ENCODE measurements at regions not wholly inside any gene's neighbourhood (a gene's known extent, or its start where the extent isn't known, plus 50 kb on each side); places are given as distances from the start of the nearest gene placed in this dataset.

DNA sequence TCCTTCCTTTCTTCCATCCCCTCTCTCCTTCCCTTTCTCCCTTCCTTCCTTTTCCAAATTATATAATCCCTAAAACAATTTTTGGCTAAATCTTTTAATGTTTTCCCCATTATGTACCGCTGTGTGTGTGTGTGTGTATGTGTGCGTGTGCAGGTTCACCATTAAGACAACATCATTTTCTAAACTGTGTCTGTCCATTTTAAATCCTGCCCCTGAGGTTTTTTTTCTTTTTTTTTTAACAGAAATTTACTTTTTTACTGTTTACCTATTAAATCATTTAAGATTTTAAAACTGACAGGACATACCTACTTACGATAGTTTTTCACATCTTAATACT lies 366.3 kb upstream of the EPHA7 start:
- no peak overlapping the region for H3K4me2 ChIP-seq (ENCODE audit: low read depth, low read length)
- ChIA-PET POLR2A (no interaction called here), CTCF (ENCODE audit: low intra/inter-chr PET ratio, low total read pairs) (no interaction called here)
- no peak overlapping the region for H3K27ac ChIP-seq (ENCODE audit: extremely low read length, insufficient read depth, low read length)
- WGBS (ENCODE audit: low lambda C conversion rate) = 24% methylated on average over 3 of the region's 3 CpGs
- no peak overlapping the region for H2AFZ ChIP-seq (ENCODE audit: low read length)
- no peaks in the 10 kb centered on the region for H3K79me2 ChIP-seq (ENCODE audit: insufficient read depth, low read length)
- no peak for FAIRE-seq
- BruUV-seq (replicated peaks) = no TSS peak
- no peak overlapping the region for H3K9ac ChIP-seq (ENCODE audit: insufficient read depth, low read depth, low read length)
- no peak for DNase-seq (ENCODE audit: low spot score)
- H3K4me3 ChIP-seq (replicated peaks in 1 of 3; ENCODE audit: insufficient read depth in 1 of 3, low read depth in 2 of 3, low read length in 3 of 3) = no peak overlapping the region
- H3K4me1 ChIP-seq (ENCODE audit: insufficient read depth, low read length) = no peaks in the 10 kb centered on the region
- ATAC-seq = no peak
- in situ Hi-C loops (cut with HindIII; ENCODE audit: extremely low pct_ligation_motif_present, low pct_unique_long_range_greater_than_20kb) (no loop called here), intact Hi-C loops (cut with micrococcal nuclease; ENCODE audit: unreplicated experiment) (no loop called here)
- no peaks in the 10 kb centered on the region for H4K20me1 ChIP-seq (ENCODE audit: insufficient read depth, low read length)
- no peaks in the 10 kb centered on the region for H3K27me3 ChIP-seq (ENCODE audit: control insufficient read depth in 1 of 2, insufficient read depth in 2 of 2, low read length in 2 of 2)
- no peaks in the 10 kb centered on the region for H3K9me3 ChIP-seq (ENCODE audit: low read length)
- no peaks in the 10 kb centered on the region for H3K36me3 ChIP-seq (replicated peaks in 1 of 2; ENCODE audit: control insufficient read depth in 1 of 2, insufficient read depth in 2 of 2, low read length in 2 of 2)
- TF ChIP-seq ETS1 (CRISPR knock-in tag; IDR thresholded peaks at IDR 0.05) (no peak), MAFF (IDR thresholded peaks at IDR 0.05; ENCODE audit: low read depth, low read length) (no peak), GLMP (CRISPR knock-in tag; IDR thresholded peaks at IDR 0.05; ENCODE audit: borderline replicate concordance) (no peak), HNRNPLL (IDR thresholded peaks at IDR 0.05; ENCODE audit: low read depth, low read length, poor library complexity, severe bottlenecking) (no peak), ZSCAN12 (CRISPR knock-in tag; IDR thresholded peaks at IDR 0.05) (no peak), BRCA1 (CRISPR knock-in tag; IDR thresholded peaks at IDR 0.05) (no peak), ZNF746 (CRISPR knock-in tag; IDR thresholded peaks at IDR 0.05) (no peak), CREB1 (IDR thresholded peaks at IDR 0.05) (no peak), CREB1 (CRISPR knock-in tag; IDR thresholded peaks at IDR 0.05) (no peak), RFX3 (CRISPR knock-in tag; IDR thresholded peaks at IDR 0.05) (no peak), GATA4 (IDR thresholded peaks at IDR 0.05; ENCODE audit: borderline replicate concordance, low read depth) (no peak), GABPB1 (CRISPR knock-in tag; IDR thresholded peaks at IDR 0.05) (no peak), CTCF (CRISPR knock-in tag; IDR thresholded peaks at IDR 0.05) (no peak), RCOR2 (CRISPR knock-in tag; IDR thresholded peaks at IDR 0.05) (no peak)
- TF ChIP-seq, protein P1, sequence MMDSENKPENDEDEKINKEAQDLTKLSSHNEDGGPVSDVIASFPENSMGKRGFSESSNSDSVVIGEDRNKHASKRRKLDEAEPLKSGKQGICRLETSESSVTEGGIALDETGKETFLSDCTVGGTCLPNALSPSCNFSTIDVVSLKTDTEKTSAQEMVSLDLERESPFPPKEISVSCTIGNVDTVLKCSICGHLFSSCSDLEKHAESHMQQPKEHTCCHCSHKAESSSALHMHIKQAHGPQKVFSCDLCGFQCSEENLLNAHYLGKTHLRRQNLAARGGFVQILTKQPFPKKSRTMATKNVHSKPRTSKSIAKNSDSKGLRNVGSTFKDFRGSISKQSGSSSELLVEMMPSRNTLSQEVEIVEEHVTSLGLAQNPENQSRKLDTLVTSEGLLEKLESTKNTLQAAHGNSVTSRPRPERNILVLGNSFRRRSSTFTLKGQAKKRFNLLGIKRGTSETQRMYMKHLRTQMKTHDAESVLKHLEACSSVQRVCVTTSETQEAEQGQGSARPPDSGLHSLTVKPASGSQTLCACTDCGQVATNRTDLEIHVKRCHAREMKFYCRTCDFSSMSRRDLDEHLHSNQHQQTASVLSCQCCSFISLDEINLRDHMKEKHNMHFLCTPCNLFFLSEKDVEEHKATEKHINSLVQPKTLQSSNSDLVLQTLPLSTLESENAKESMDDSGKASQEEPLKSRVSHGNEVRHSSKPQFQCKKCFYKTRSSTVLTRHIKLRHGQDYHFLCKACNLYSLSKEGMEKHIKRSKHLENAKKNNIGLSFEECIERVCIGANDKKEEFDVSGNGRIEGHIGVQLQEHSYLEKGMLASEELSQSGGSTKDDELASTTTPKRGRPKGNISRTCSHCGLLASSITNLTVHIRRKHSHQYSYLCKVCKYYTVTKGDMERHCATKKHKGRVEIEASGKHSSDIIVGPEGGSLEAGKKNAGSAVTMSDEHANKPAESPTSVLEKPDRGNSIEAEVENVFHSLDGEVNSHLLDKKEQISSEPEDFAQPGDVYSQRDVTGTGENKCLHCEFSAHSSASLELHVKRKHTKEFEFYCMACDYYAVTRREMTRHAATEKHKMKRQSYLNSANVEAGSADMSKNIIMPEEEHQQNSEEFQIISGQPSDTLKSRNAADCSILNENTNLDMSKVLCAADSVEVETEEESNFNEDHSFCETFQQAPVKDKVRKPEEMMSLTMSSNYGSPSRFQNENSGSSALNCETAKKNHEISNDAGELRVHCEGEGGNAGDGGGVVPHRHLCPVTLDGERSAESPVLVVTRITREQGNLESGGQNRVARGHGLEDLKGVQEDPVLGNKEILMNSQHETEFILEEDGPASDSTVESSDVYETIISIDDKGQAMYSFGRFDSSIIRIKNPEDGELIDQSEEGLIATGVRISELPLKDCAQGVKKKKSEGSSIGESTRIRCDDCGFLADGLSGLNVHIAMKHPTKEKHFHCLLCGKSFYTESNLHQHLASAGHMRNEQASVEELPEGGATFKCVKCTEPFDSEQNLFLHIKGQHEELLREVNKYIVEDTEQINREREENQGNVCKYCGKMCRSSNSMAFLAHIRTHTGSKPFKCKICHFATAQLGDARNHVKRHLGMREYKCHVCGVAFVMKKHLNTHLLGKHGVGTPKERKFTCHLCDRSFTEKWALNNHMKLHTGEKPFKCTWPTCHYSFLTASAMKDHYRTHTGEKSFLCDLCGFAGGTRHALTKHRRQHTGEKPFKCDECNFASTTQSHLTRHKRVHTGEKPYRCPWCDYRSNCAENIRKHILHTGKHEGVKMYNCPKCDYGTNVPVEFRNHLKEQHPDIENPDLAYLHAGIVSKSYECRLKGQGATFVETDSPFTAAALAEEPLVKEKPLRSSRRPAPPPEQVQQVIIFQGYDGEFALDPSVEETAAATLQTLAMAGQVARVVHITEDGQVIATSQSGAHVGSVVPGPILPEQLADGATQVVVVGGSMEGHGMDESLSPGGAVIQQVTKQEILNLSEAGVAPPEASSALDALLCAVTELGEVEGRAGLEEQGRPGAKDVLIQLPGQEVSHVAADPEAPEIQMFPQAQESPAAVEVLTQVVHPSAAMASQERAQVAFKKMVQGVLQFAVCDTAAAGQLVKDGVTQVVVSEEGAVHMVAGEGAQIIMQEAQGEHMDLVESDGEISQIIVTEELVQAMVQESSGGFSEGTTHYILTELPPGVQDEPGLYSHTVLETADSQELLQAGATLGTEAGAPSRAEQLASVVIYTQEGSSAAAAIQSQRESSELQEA (CRISPR knock-in tag; IDR thresholded peaks at IDR 0.05; ENCODE audit: not compliant biosample characterization) = no peak

All from HepG2 (cell line).